Thyroid gland (tissue), 4 donors: ENCODE measurements at regions not wholly inside any gene's neighbourhood (a gene's known extent, or its start where the extent isn't known, plus 50 kb on each side); places are given as distances from the start of the nearest gene placed in this dataset.

Source experiments
- CTCF ChIP-seq, 6 experiments: fragments of 200-600 bp in 3 of 6; fragments of 450-650 bp in 3 of 6; sonication (generic) in 3 of 6; IDR thresholded peaks; one replicate each; pipeline ENCODE4 v1.5.1; 2016 to 2019; ENCODE audit warnings: antibody characterized with exemption in 6 of 6, mild to moderate bottlenecking in 2 of 6, inconsistent platforms in 1 of 6, moderate library complexity in 1 of 6
- POLR2A ChIP-seq, 2 donors: fragments of 450-650 bp; IDR thresholded peaks; one replicate each; pipeline ENCODE4 v1.6.1; 2017; ENCODE audit warnings: antibody characterized with exemption in 2 of 2, mild to moderate bottlenecking in 2 of 2, moderate library complexity in 1 of 2

- TF ChIP-seq CTCF (IDR thresholded peaks at IDR 0.05) (no peak), POLR2A (IDR thresholded peaks at IDR 0.05) (no peak)
Observed at GRCh38 chr18:59835605-59836379, 64.0 kb upstream of the PMAIP1 start.
